Karpas-422 (cell line): ENCODE measurements at regions not wholly inside any gene's neighbourhood (a gene's known extent, or its start where the extent isn't known, plus 50 kb on each side); places are given as distances from the start of the nearest gene placed in this dataset.

Source experiments
- DNase-seq: peaks from one replicate; pipeline ENCODE4 v3.0.0-alpha.2; 2015
- H2AFZ ChIP-seq: fragments of 200-600 bp; sonication (generic); 2 replicates; pipeline ENCODE4 v1.6.1; 2014; ENCODE audit warnings: antibody characterized with exemption, low read length, mixed read lengths
- H3K27ac ChIP-seq: fragments of 200-600 bp; sonication (generic); 2 replicates; pipeline ENCODE4 v1.5.1; 2014; ENCODE audit warnings: mild to moderate bottlenecking, low read length, moderate library complexity
- H3K27me3 ChIP-seq: fragments of 200-600 bp; sonication (generic); 2 replicates; pipeline ENCODE4 v1.6.1; 2014; ENCODE audit warnings: low read length, mixed read lengths
- H3K36me3 ChIP-seq: fragments of 200-600 bp; sonication (generic); 2 replicates; pipeline ENCODE4 v1.6.1; 2014; ENCODE audit warnings: low read length, mixed read lengths; ENCODE audit not compliant: insufficient read depth
- H3K4me1 ChIP-seq: fragments of 200-600 bp; sonication (generic); 2 replicates; pipeline ENCODE4 v1.6.1; 2014; ENCODE audit warnings: mild to moderate bottlenecking, low read length, mixed read lengths
- H3K4me2 ChIP-seq: fragments of 200-600 bp; sonication (generic); 2 replicates; pipeline ENCODE4 v1.6.1; 2014; ENCODE audit warnings: low read length, low read depth, mild to moderate bottlenecking; ENCODE audit not compliant: poor library complexity, severe bottlenecking
- H3K4me3 ChIP-seq: fragments of 200-600 bp; sonication (generic); 2 replicates; pipeline ENCODE4 v1.5.1; 2014; ENCODE audit warnings: mild to moderate bottlenecking, antibody characterized with exemption, low read length, mixed read lengths
- H3K79me2 ChIP-seq: fragments of 200-600 bp; sonication (generic); 2 replicates; pipeline ENCODE4 v1.6.1; 2014; ENCODE audit warnings: mild to moderate bottlenecking, low read length, mixed read lengths
- H3K9ac ChIP-seq: fragments of 200-600 bp; sonication (generic); 2 replicates; pipeline ENCODE4 v1.6.0; 2014; ENCODE audit warnings: low read length
- H3K9me2 ChIP-seq: fragments of 200-600 bp; sonication (generic), shearing (Covaris generic); replicated peaks from 2 replicates; pipeline ENCODE4 v1.6.0; 2014; ENCODE audit warnings: mild to moderate bottlenecking, low read length, moderate library complexity; ENCODE audit not compliant: insufficient read depth
- H3K9me3 ChIP-seq: fragments of 300-700, 200-600 bp; sonication (generic); 2 replicates; pipeline ENCODE4 v1.6.1; 2014; ENCODE audit warnings: low read length, mixed read lengths
- H4K20me1 ChIP-seq: fragments of 200-600 bp; sonication (generic); 2 replicates; pipeline ENCODE4 v1.6.1; 2014; ENCODE audit warnings: mild to moderate bottlenecking, antibody characterized with exemption, low read length, low read depth; ENCODE audit not compliant: insufficient read depth

GRCh38 chr5:66345281-66345680 is 201.2 kb downstream of the SREK1 start:
- no peaks in the 10 kb centered on the region for H3K79me2 ChIP-seq
- H3K9me2 ChIP-seq = no peaks in the 10 kb centered on the region
- H3K36me3 ChIP-seq = no peaks in the 10 kb centered on the region
- H3K4me2 ChIP-seq = no peak overlapping the region
- H3K9ac ChIP-seq = no peak overlapping the region
- H4K20me1 ChIP-seq = no peaks in the 10 kb centered on the region
- no peaks in the 10 kb centered on the region for H3K9me3 ChIP-seq
- H3K27ac ChIP-seq = no peak overlapping the region
- no peak for DNase-seq
- H3K4me3 ChIP-seq = no peak overlapping the region
- H3K27me3 ChIP-seq = no peaks in the 10 kb centered on the region
- H2AFZ ChIP-seq = no peak overlapping the region
- H3K4me1 ChIP-seq = no peaks in the 10 kb centered on the region

GRCh38 chr5:66346869-66347268 is 202.8 kb downstream of the SREK1 start:
- no peak overlapping the region for H3K4me2 ChIP-seq
- H3K9ac ChIP-seq = no peak overlapping the region
- no peaks in the 10 kb centered on the region for H3K36me3 ChIP-seq
- H3K27me3 ChIP-seq = no peaks in the 10 kb centered on the region
- no peaks in the 10 kb centered on the region for H4K20me1 ChIP-seq
- H3K79me2 ChIP-seq = no peaks in the 10 kb centered on the region
- H3K9me2 ChIP-seq = no peaks in the 10 kb centered on the region
- H3K4me3 ChIP-seq = no peak overlapping the region
- no peak for DNase-seq
- H2AFZ ChIP-seq = no peak overlapping the region
- H3K27ac ChIP-seq = no peak overlapping the region
- H3K4me1 ChIP-seq = no peaks in the 10 kb centered on the region
- no peaks in the 10 kb centered on the region for H3K9me3 ChIP-seq

- no peak overlapping the region for H3K4me2 ChIP-seq
- DNase-seq = no peak
- H3K4me1 ChIP-seq = no peaks in the 10 kb centered on the region
- no peaks in the 10 kb centered on the region for H3K36me3 ChIP-seq
- H4K20me1 ChIP-seq = no peaks in the 10 kb centered on the region
- H2AFZ ChIP-seq = no peak overlapping the region
- no peaks in the 10 kb centered on the region for H3K79me2 ChIP-seq
- no peaks in the 10 kb centered on the region for H3K27me3 ChIP-seq
- no peaks in the 10 kb centered on the region for H3K9me2 ChIP-seq
- no peak overlapping the region for H3K27ac ChIP-seq
- no peak overlapping the region for H3K9ac ChIP-seq
- no peak overlapping the region for H3K4me3 ChIP-seq
- H3K9me3 ChIP-seq = no peaks in the 10 kb centered on the region
Measured at GRCh38 chr5:66348387-66349125, 204.5 kb downstream of the SREK1 start.

GRCh38 chr5:66351813-66352212 is 207.7 kb downstream of the SREK1 start:
- Histone ChIP-seq H3K9ac (no peak overlapping the region), H3K9me3 (no peaks in the 10 kb centered on the region), H4K20me1 (no peaks in the 10 kb centered on the region), H3K4me3 (no peak overlapping the region), H3K4me2 (no peak overlapping the region), H3K4me1 (no peaks in the 10 kb centered on the region), H2AFZ (no peak overlapping the region), H3K36me3 (no peaks in the 10 kb centered on the region), H3K9me2 (no peaks in the 10 kb centered on the region), H3K27ac (no peak overlapping the region), H3K79me2 (no peaks in the 10 kb centered on the region), H3K27me3 (no peaks in the 10 kb centered on the region)
- no peak for DNase-seq

GRCh38 chr5:66353186-66353585 is 209.1 kb downstream of the SREK1 start:
- no peaks in the 10 kb centered on the region for H3K36me3 ChIP-seq
- H3K9me3 ChIP-seq = no peaks in the 10 kb centered on the region
- no peak overlapping the region for H2AFZ ChIP-seq
- no peak overlapping the region for H3K27ac ChIP-seq
- no peaks in the 10 kb centered on the region for H3K4me1 ChIP-seq
- no peaks in the 10 kb centered on the region for H3K9me2 ChIP-seq
- no peaks in the 10 kb centered on the region for H3K27me3 ChIP-seq
- no peak for DNase-seq
- no peak overlapping the region for H3K4me2 ChIP-seq
- H4K20me1 ChIP-seq = no peaks in the 10 kb centered on the region
- H3K4me3 ChIP-seq = no peak overlapping the region
- H3K79me2 ChIP-seq = no peaks in the 10 kb centered on the region
- H3K9ac ChIP-seq = no peak overlapping the region

GRCh38 chr5:66354422-66354821 is 210.3 kb downstream of the SREK1 start:
- Histone ChIP-seq H3K27ac (no peak overlapping the region), H3K4me1 (no peaks in the 10 kb centered on the region), H3K4me2 (no peak overlapping the region), H3K9me3 (no peaks in the 10 kb centered on the region), H3K27me3 (no peaks in the 10 kb centered on the region), H3K79me2 (no peaks in the 10 kb centered on the region), H2AFZ (no peak overlapping the region), H4K20me1 (no peaks in the 10 kb centered on the region), H3K4me3 (no peak overlapping the region), H3K36me3 (no peaks in the 10 kb centered on the region), H3K9me2 (no peaks in the 10 kb centered on the region), H3K9ac (no peak overlapping the region)
- no peak for DNase-seq

GRCh38 chr5:66356011-66356565 is 212.0 kb downstream of the SREK1 start:
- Histone ChIP-seq H3K9me3 (no peaks in the 10 kb centered on the region), H3K4me2 (no peak overlapping the region), H2AFZ (no peak overlapping the region), H3K27ac (no peak overlapping the region), H3K36me3 (no peaks in the 10 kb centered on the region), H3K79me2 (no peaks in the 10 kb centered on the region), H3K4me3 (no peak overlapping the region), H3K9me2 (no peaks in the 10 kb centered on the region), H3K27me3 (no peaks in the 10 kb centered on the region), H3K9ac (no peak overlapping the region), H3K4me1 (peaks cover 4% of the 10 kb centered on the region), H4K20me1 (no peaks in the 10 kb centered on the region)
- DNase-seq = no peak

GRCh38 chr5:66358741-66359140 is 214.6 kb downstream of the SREK1 start:
- H3K9me2 ChIP-seq = no peaks in the 10 kb centered on the region
- peaks cover 9% of the 10 kb centered on the region for H3K4me1 ChIP-seq
- H3K9ac ChIP-seq = no peak overlapping the region
- H4K20me1 ChIP-seq = no peaks in the 10 kb centered on the region
- no peaks in the 10 kb centered on the region for H3K36me3 ChIP-seq
- no peak overlapping the region for H3K4me3 ChIP-seq
- H3K4me2 ChIP-seq = no peak overlapping the region
- H3K27ac ChIP-seq = no peak overlapping the region
- H2AFZ ChIP-seq = no peak overlapping the region
- DNase-seq = no peak
- H3K79me2 ChIP-seq = no peaks in the 10 kb centered on the region
- no peaks in the 10 kb centered on the region for H3K27me3 ChIP-seq
- no peaks in the 10 kb centered on the region for H3K9me3 ChIP-seq
